ENCODE measurements at regions not wholly inside any gene's neighbourhood (a gene's known extent, or its start where the extent isn't known, plus 50 kb on each side); places are given as distances from the start of the nearest gene placed in this dataset.

DNA sequence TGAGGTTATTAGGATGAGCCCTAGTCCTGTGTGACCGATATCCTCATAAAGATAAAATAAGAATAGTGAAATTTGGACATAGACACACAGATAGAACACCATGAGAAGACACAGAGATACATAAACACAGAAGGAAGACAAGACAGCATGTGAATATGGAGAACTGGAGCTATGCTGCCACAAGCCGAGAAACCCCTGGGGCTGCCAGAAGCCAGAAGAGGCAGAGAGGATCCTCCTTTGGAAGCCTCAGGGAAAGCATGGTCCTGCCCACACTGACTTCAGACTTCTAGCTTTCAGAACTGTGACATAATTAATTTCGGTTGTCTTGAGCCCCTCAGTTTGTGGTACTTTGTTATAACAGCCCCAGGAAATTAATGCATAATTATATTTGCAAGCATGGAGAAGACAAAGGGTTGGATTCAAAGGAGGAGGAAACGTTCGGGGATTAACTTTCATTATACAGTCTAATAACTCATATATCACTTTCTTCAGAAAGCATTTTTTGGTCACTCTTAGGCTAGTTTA lies 1501.8 kb upstream of the FLRT2 start:
- DNase-seq (ENCODE audit: low read depth) = no peak
- Histone ChIP-seq H3K36me3 (ENCODE audit: control insufficient read depth, insufficient read depth, low read length) (no peaks in the 10 kb centered on the region), H3K27me3 (ENCODE audit: control insufficient read depth, insufficient read depth, low read length) (no peaks in the 10 kb centered on the region), H3K4me3 (ENCODE audit: low read depth, low read length) (no peak overlapping the region)
- TF ChIP-seq, protein P1, sequence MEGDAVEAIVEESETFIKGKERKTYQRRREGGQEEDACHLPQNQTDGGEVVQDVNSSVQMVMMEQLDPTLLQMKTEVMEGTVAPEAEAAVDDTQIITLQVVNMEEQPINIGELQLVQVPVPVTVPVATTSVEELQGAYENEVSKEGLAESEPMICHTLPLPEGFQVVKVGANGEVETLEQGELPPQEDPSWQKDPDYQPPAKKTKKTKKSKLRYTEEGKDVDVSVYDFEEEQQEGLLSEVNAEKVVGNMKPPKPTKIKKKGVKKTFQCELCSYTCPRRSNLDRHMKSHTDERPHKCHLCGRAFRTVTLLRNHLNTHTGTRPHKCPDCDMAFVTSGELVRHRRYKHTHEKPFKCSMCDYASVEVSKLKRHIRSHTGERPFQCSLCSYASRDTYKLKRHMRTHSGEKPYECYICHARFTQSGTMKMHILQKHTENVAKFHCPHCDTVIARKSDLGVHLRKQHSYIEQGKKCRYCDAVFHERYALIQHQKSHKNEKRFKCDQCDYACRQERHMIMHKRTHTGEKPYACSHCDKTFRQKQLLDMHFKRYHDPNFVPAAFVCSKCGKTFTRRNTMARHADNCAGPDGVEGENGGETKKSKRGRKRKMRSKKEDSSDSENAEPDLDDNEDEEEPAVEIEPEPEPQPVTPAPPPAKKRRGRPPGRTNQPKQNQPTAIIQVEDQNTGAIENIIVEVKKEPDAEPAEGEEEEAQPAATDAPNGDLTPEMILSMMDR (IDR thresholded peaks at IDR 0.05; ENCODE audit: insufficient read depth, low read length, poor library complexity, severe bottlenecking) = no peak

DNA sequence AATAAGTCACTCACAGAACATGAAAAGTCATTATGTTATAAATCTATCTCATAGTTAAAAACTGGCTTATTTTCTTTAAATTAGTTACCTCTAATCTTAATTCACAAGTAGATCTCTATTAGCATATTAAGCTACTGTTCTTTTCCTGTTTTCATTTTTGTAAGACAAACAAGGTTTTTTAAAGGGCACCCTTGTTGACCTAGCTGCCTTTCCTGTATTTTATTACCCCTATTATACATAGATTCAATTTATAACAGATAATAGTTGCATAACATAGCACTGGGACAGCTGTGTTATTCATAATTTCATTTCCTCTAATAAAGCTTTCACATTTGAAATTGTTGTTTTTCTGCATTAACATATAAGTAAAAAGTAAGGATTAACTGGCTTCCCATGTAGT lies 1500.7 kb upstream of the FLRT2 start:
- TF ChIP-seq, protein P1 (IDR thresholded peaks at IDR 0.05; ENCODE audit: insufficient read depth, low read length, poor library complexity, severe bottlenecking) = no peak
- no peak for DNase-seq (ENCODE audit: low read depth)
- H3K27me3 ChIP-seq (ENCODE audit: control insufficient read depth, insufficient read depth, low read length) = no peaks in the 10 kb centered on the region
- no peak overlapping the region for H3K4me3 ChIP-seq (ENCODE audit: low read depth, low read length)
- H3K36me3 ChIP-seq (ENCODE audit: control insufficient read depth, insufficient read depth, low read length) = no peaks in the 10 kb centered on the region

DNA sequence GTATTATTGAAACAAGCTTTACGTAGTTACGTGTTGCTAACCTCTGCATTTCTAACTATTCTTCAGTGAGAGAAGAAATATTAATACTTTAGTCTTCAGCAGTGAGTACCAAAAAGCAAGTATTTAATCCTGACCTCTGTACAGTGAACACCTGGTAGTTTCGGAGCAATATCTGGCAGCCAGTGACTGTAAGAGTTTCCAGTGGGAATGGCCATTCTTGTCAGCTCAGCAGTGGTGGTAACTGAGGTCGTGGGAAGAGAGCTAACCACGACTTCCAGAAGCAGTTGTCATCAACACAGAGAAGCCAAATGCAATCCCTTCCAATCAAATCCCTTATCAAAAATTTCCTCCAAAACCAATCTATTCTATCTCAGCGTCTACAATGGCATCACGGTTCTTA lies 1500.2 kb upstream of the FLRT2 start:
- no peak overlapping the region for H3K4me3 ChIP-seq (ENCODE audit: low read depth, low read length)
- no peaks in the 10 kb centered on the region for H3K36me3 ChIP-seq (ENCODE audit: control insufficient read depth, insufficient read depth, low read length)
- H3K27me3 ChIP-seq (ENCODE audit: control insufficient read depth, insufficient read depth, low read length) = no peaks in the 10 kb centered on the region
- TF ChIP-seq, protein P1 (IDR thresholded peaks at IDR 0.05; ENCODE audit: insufficient read depth, low read length, poor library complexity, severe bottlenecking) = no peak
- DNase-seq (ENCODE audit: low read depth) = no peak

DNA sequence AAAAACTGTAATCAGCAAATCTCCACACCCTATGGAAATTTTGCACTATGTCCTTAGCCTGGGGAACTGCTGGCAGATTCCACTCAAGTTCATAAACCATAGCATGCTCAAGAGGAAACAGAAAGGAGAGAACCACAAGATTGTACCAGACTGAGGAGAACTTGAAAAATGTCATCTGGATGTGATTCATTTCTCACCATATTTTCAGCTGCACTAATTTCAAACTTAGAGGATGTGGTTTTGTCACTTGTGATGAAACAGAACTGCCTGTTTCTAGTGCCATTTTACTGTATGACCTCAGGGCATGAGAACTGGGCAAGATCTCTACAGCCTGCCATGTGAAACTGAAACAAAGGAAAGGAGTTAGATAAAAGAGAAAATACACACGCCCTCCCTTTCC lies 1493.1 kb upstream of the FLRT2 start:
- peak; percentile 39 for DNase-seq (ENCODE audit: low read depth)

DNA sequence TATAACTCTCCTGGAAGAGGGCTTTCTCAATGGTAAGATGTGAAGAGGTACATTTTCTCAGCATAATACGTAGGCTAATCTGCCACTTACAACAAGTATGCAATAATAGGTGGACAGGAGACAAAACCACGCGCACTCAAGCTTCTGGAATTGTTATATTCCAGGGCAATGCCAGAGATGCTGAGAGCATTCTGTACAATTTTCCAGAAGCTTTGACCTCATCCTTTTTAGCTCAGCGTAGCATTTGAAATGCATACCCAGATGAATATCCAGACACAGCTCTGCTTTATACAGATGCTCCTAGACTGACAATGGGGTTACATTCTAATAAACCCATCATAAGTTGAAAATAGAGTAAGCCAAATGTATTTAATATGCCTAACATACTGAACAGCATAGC lies 1492.4 kb upstream of the FLRT2 start:
- Histone ChIP-seq H3K36me3 (ENCODE audit: control insufficient read depth, insufficient read depth, low read length) (no peaks in the 10 kb centered on the region), H3K27me3 (ENCODE audit: control insufficient read depth, insufficient read depth, low read length) (no peaks in the 10 kb centered on the region), H3K4me3 (ENCODE audit: low read depth, low read length) (no peak overlapping the region)
- TF ChIP-seq, protein P1 (IDR thresholded peaks at IDR 0.05; ENCODE audit: insufficient read depth, low read length, poor library complexity, severe bottlenecking) = no peak
- DNase-seq (ENCODE audit: low read depth) = no peak

More for the DNA sequence above, 1493.1 kb upstream of the FLRT2 start:
- TF ChIP-seq, protein P1 (IDR thresholded peaks at IDR 0.05; ENCODE audit: insufficient read depth, low read length, poor library complexity, severe bottlenecking) = no peak
- H3K27me3 ChIP-seq (ENCODE audit: control insufficient read depth, insufficient read depth, low read length) = no peaks in the 10 kb centered on the region
- no peaks in the 10 kb centered on the region for H3K36me3 ChIP-seq (ENCODE audit: control insufficient read depth, insufficient read depth, low read length)
- H3K4me3 ChIP-seq (ENCODE audit: low read depth, low read length) = no peak overlapping the region

DNA sequence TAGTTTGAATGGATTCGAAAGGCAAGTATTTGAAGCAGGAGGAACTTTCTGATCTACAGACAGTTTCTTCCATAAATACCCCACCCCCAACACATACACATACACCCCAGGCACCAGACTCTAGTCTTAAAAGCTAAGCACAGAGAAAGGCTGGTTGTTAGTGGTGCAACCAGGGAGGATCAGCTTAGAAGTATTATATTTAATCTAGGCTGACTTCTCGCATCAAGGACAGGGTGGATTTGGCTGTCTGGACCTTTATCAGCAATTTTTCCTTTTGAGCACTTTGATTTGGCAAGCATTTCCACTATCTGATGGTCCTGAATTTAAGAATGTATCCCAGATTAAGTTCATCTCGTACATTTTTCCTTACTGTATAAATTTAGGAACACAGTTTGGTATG lies 1489.8 kb upstream of the FLRT2 start:
- Histone ChIP-seq H3K27me3 (ENCODE audit: control insufficient read depth, insufficient read depth, low read length) (no peaks in the 10 kb centered on the region), H3K36me3 (ENCODE audit: control insufficient read depth, insufficient read depth, low read length) (no peaks in the 10 kb centered on the region), H3K4me3 (ENCODE audit: low read depth, low read length) (no peak overlapping the region)
- TF ChIP-seq, protein P1 (IDR thresholded peaks at IDR 0.05; ENCODE audit: insufficient read depth, low read length, poor library complexity, severe bottlenecking) = no peak
- DNase-seq (ENCODE audit: low read depth) = no peak

Data from kidney epithelial cell (primary cell).